H1 (cell line): ENCODE measurements at regions not wholly inside any gene's neighbourhood (a gene's known extent, or its start where the extent isn't known, plus 50 kb on each side); places are given as distances from the start of the nearest gene placed in this dataset.

ENCODE experiments used
- EP300 ChIP-seq, 2 experiments: IDR thresholded peaks; 1 replicate in 1 of 2; 2 replicates in 1 of 2; pipeline ENCODE4 v1.6.1; 2011 to 2012; ENCODE audit warnings: low read depth in 2 of 2, low read length in 2 of 2, mild to moderate bottlenecking in 2 of 2, borderline replicate concordance in 1 of 2, inconsistent platforms in 1 of 2, moderate library complexity in 1 of 2
- NRF1 ChIP-seq: IDR thresholded peaks from 2 replicates; pipeline ENCODE4 v1.6.1; 2011; ENCODE audit warnings: mild to moderate bottlenecking, low read depth, low read length, improper control_type of control experiment
- SAP30 ChIP-seq: fragments of 300-600 bp; sonication (generic); IDR thresholded peaks from 2 replicates; pipeline ENCODE4 v1.7.1; 2012; ENCODE audit warnings: low read length, moderate library complexity, mild to moderate bottlenecking, inconsistent platforms; ENCODE audit not compliant: insufficient read depth, insufficient replicate concordance
- SP1 ChIP-seq: IDR thresholded peaks from 2 replicates; pipeline ENCODE4 v1.6.1; 2011; ENCODE audit warnings: low read depth, low read length
- TF ChIP-seq, protein P1 (sequence below): fragments of 300-600 bp; sonication (generic); IDR thresholded peaks from 2 replicates; pipeline ENCODE4 v1.7.1; 2012; ENCODE audit warnings: low read length, moderate library complexity, mild to moderate bottlenecking, inconsistent platforms; ENCODE audit not compliant: insufficient replicate concordance

DNA sequence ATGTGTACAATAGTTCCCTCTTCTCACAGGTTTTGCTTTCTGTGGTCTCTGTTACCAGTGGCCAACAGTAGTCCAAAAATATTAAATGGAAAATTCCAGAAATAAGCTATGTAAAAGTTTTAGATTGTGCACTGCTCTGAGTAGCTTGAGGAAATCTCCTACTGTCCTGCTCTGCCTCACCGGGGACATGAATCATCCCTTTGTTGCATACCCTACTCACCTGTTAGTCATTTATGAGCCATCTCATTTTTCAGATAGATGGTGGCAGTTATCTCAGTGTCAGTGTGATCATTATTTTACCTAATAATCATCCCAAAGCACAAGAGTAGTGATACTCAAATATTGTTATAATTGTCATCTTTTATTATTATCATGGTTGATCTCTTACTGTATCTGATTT is 688.1 kb downstream of the PLA2G4A start (continued):
- TF ChIP-seq, protein P1, sequence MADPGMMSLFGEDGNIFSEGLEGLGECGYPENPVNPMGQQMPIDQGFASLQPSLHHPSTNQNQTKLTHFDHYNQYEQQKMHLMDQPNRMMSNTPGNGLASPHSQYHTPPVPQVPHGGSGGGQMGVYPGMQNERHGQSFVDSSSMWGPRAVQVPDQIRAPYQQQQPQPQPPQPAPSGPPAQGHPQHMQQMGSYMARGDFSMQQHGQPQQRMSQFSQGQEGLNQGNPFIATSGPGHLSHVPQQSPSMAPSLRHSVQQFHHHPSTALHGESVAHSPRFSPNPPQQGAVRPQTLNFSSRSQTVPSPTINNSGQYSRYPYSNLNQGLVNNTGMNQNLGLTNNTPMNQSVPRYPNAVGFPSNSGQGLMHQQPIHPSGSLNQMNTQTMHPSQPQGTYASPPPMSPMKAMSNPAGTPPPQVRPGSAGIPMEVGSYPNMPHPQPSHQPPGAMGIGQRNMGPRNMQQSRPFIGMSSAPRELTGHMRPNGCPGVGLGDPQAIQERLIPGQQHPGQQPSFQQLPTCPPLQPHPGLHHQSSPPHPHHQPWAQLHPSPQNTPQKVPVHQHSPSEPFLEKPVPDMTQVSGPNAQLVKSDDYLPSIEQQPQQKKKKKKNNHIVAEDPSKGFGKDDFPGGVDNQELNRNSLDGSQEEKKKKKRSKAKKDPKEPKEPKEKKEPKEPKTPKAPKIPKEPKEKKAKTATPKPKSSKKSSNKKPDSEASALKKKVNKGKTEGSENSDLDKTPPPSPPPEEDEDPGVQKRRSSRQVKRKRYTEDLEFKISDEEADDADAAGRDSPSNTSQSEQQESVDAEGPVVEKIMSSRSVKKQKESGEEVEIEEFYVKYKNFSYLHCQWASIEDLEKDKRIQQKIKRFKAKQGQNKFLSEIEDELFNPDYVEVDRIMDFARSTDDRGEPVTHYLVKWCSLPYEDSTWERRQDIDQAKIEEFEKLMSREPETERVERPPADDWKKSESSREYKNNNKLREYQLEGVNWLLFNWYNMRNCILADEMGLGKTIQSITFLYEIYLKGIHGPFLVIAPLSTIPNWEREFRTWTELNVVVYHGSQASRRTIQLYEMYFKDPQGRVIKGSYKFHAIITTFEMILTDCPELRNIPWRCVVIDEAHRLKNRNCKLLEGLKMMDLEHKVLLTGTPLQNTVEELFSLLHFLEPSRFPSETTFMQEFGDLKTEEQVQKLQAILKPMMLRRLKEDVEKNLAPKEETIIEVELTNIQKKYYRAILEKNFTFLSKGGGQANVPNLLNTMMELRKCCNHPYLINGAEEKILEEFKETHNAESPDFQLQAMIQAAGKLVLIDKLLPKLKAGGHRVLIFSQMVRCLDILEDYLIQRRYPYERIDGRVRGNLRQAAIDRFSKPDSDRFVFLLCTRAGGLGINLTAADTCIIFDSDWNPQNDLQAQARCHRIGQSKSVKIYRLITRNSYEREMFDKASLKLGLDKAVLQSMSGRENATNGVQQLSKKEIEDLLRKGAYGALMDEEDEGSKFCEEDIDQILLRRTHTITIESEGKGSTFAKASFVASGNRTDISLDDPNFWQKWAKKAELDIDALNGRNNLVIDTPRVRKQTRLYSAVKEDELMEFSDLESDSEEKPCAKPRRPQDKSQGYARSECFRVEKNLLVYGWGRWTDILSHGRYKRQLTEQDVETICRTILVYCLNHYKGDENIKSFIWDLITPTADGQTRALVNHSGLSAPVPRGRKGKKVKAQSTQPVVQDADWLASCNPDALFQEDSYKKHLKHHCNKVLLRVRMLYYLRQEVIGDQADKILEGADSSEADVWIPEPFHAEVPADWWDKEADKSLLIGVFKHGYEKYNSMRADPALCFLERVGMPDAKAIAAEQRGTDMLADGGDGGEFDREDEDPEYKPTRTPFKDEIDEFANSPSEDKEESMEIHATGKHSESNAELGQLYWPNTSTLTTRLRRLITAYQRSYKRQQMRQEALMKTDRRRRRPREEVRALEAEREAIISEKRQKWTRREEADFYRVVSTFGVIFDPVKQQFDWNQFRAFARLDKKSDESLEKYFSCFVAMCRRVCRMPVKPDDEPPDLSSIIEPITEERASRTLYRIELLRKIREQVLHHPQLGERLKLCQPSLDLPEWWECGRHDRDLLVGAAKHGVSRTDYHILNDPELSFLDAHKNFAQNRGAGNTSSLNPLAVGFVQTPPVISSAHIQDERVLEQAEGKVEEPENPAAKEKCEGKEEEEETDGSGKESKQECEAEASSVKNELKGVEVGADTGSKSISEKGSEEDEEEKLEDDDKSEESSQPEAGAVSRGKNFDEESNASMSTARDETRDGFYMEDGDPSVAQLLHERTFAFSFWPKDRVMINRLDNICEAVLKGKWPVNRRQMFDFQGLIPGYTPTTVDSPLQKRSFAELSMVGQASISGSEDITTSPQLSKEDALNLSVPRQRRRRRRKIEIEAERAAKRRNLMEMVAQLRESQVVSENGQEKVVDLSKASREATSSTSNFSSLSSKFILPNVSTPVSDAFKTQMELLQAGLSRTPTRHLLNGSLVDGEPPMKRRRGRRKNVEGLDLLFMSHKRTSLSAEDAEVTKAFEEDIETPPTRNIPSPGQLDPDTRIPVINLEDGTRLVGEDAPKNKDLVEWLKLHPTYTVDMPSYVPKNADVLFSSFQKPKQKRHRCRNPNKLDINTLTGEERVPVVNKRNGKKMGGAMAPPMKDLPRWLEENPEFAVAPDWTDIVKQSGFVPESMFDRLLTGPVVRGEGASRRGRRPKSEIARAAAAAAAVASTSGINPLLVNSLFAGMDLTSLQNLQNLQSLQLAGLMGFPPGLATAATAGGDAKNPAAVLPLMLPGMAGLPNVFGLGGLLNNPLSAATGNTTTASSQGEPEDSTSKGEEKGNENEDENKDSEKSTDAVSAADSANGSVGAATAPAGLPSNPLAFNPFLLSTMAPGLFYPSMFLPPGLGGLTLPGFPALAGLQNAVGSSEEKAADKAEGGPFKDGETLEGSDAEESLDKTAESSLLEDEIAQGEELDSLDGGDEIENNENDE, result no peak
- TF ChIP-seq SAP30 (no peak), EP300 (IDR thresholded peaks at IDR 0.05; ENCODE audit: borderline replicate concordance in 1 of 2, low read depth in 2 of 2, low read length in 2 of 2) (no peak), NRF1 (no peak), SP1 (no peak)
